IMR-90 (cell line): ENCODE measurements at regions not wholly inside any gene's neighbourhood (a gene's known extent, or its start where the extent isn't known, plus 50 kb on each side); places are given as distances from the start of the nearest gene placed in this dataset.

Experiments used
- BHLHE40 ChIP-seq: fragments of 150-350 bp; IDR thresholded peaks from 2 replicates; pipeline ENCODE4 v1.6.1; 2016; ENCODE audit warnings: mild to moderate bottlenecking, low read depth, low read length
- CEBPB ChIP-seq: IDR thresholded peaks from 2 replicates; pipeline ENCODE4 v1.6.1; 2012; ENCODE audit warnings: low read depth, low read length, improper control_type of control experiment
- CHD1 ChIP-seq: IDR thresholded peaks from 2 replicates; pipeline ENCODE4 v1.6.1; 2012; ENCODE audit warnings: low read depth, low read length, improper control_type of control experiment
- CTCF ChIP-seq: conservative IDR thresholded peaks from 2 replicates; pipeline ENCODE4 v1.5.1; 2012; ENCODE audit warnings: mild to moderate bottlenecking, low read depth, low read length, improper control_type of control experiment
- FOS ChIP-seq: fragments of 150-350 bp; IDR thresholded peaks from 2 replicates; pipeline ENCODE4 v1.6.1; 2016; ENCODE audit warnings: low read depth, low read length
- MXI1 ChIP-seq: IDR thresholded peaks from 2 replicates; pipeline ENCODE4 v1.6.1; 2012; ENCODE audit warnings: low read depth, mild to moderate bottlenecking, low read length, moderate library complexity, borderline replicate concordance
- POLR2A ChIP-seq: IDR thresholded peaks from 2 replicates; pipeline ENCODE4 v1.6.1; 2012; ENCODE audit warnings: mild to moderate bottlenecking, low read depth, low read length
- RAD21 ChIP-seq: IDR thresholded peaks from 2 replicates; pipeline ENCODE4 v1.6.1; 2012; ENCODE audit warnings: low read length, improper control_type of control experiment
- RCOR1 ChIP-seq: IDR thresholded peaks from 2 replicates; pipeline ENCODE4 v1.6.1; 2012; ENCODE audit warnings: mild to moderate bottlenecking, low read length, improper control_type of control experiment; ENCODE audit not compliant: insufficient replicate concordance
- TF ChIP-seq, protein P1 (sequence below): fragments of 150-350 bp; IDR thresholded peaks from 2 replicates; pipeline ENCODE4 v1.6.1; 2017; ENCODE audit warnings: mild to moderate bottlenecking, antibody characterized with exemption, low read length, low read depth
- TF ChIP-seq, protein P2 (sequence below): fragments of 150-350 bp; IDR thresholded peaks from 2 replicates; pipeline ENCODE4 v1.6.1; 2016; ENCODE audit warnings: low read depth, mild to moderate bottlenecking, low read length, moderate library complexity, borderline replicate concordance

DNA sequence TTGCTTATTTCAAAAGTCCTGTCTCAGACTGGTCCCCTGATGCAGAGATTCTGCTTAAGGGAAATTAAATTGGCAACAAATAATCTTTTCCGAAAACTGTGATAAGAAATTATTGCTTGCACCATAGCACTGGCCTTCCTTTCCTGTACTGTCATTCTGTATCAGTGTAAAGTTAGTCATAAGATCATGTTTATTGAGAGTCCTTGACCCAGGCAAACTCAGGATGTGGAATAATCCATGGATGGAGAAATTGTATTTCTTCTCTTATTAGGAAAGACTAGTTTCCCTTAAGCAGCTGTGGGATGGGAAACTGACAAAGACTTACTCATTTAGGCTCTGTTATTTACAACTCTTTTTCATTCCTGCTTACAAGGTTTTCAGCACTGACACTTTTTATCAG, 83.0 kb upstream of the RANBP6 start:
- TF ChIP-seq CTCF (no peak), POLR2A (no peak), MXI1 (no peak), CEBPB (no peak), CHD1 (no peak), FOS (no peak), RCOR1 (no peak), BHLHE40 (no peak), RAD21 (no peak)
- TF ChIP-seq, protein P1, sequence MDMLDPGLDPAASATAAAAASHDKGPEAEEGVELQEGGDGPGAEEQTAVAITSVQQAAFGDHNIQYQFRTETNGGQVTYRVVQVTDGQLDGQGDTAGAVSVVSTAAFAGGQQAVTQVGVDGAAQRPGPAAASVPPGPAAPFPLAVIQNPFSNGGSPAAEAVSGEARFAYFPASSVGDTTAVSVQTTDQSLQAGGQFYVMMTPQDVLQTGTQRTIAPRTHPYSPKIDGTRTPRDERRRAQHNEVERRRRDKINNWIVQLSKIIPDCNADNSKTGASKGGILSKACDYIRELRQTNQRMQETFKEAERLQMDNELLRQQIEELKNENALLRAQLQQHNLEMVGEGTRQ = no peak
- TF ChIP-seq, protein P2, sequence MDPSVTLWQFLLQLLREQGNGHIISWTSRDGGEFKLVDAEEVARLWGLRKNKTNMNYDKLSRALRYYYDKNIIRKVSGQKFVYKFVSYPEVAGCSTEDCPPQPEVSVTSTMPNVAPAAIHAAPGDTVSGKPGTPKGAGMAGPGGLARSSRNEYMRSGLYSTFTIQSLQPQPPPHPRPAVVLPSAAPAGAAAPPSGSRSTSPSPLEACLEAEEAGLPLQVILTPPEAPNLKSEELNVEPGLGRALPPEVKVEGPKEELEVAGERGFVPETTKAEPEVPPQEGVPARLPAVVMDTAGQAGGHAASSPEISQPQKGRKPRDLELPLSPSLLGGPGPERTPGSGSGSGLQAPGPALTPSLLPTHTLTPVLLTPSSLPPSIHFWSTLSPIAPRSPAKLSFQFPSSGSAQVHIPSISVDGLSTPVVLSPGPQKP = no peak
